Hepatocyte (in vitro differentiated cells): ENCODE measurements at regions not wholly inside any gene's neighbourhood (a gene's known extent, or its start where the extent isn't known, plus 50 kb on each side); places are given as distances from the start of the nearest gene placed in this dataset.

Experiments
- DNase-seq: peaks from one replicate; pipeline ENCODE4 v3.0.0-alpha.2; 2016; ENCODE audit warnings: low spot score
- H2AFZ ChIP-seq: fragments of 200-600 bp; sonication (generic); 2 replicates; pipeline ENCODE4 v1.6.0; 2016; ENCODE audit warnings: antibody characterized with exemption, mild to moderate bottlenecking
- H3K27ac ChIP-seq: fragments of 200-600 bp; sonication (generic); 2 replicates; pipeline ENCODE4 v1.5.1; 2016; ENCODE audit warnings: mild to moderate bottlenecking
- H3K27me3 ChIP-seq: fragments of 200-600 bp; sonication (generic); 2 replicates; pipeline ENCODE4 v1.6.1; 2016
- H3K36me3 ChIP-seq: fragments of 200-600 bp; sonication (generic); replicated peaks from 2 replicates; pipeline ENCODE4 v1.5.1; 2016; ENCODE audit warnings: low read depth; ENCODE audit not compliant: insufficient read depth
- H3K4me1 ChIP-seq: fragments of 200-600 bp; sonication (generic); 2 replicates; pipeline ENCODE4 v1.5.1; 2016; ENCODE audit warnings: mild to moderate bottlenecking, moderate library complexity; ENCODE audit not compliant: insufficient read depth
- H3K4me2 ChIP-seq: fragments of 200-600 bp; sonication (generic); 2 replicates; pipeline ENCODE4 v1.6.0; 2016
- H3K4me3 ChIP-seq: fragments of 200-600 bp; sonication (generic); 2 replicates; pipeline ENCODE4 v1.5.1; 2016; ENCODE audit warnings: mild to moderate bottlenecking
- H3K79me2 ChIP-seq: fragments of 200-600 bp; sonication (generic); 2 replicates; pipeline ENCODE4 v1.6.0; 2017; ENCODE audit warnings: mild to moderate bottlenecking
- H3K9me2 ChIP-seq: fragments of 200-600 bp; sonication (generic); replicated peaks from 2 replicates; pipeline ENCODE4 v1.6.0; 2017; ENCODE audit warnings: mild to moderate bottlenecking; ENCODE audit not compliant: insufficient read depth
- H3K9me3 ChIP-seq: fragments of 200-600 bp; sonication (generic); 2 replicates; pipeline ENCODE4 v1.5.1; 2016; ENCODE audit warnings: low read depth, mild to moderate bottlenecking
- H4K20me1 ChIP-seq: fragments of 200-600 bp; sonication (generic); 2 replicates; pipeline ENCODE4 v1.6.0; 2016; ENCODE audit warnings: mild to moderate bottlenecking; ENCODE audit not compliant: insufficient read depth, poor library complexity, severe bottlenecking
- CTCF ChIP-seq: fragments of 200-600 bp; sonication (generic); IDR thresholded peaks from 2 replicates; pipeline ENCODE4 v1.5.1; 2016; ENCODE audit warnings: antibody characterized with exemption, mild to moderate bottlenecking; ENCODE audit not compliant: poor library complexity
- EZH2 ChIP-seq: fragments of 200-600 bp; sonication (generic); IDR thresholded peaks from 2 replicates; pipeline ENCODE4 v1.6.1; 2016; ENCODE audit warnings: antibody characterized with exemption, mild to moderate bottlenecking, borderline replicate concordance
- EZH2phosphoT487 ChIP-seq: fragments of 200-600 bp; sonication (generic); IDR thresholded peaks from one replicate; pipeline ENCODE4 v1.6.1; 2018; ENCODE audit warnings: antibody characterized with exemption, mild to moderate bottlenecking, low read depth, moderate library complexity; ENCODE audit not compliant: unreplicated experiment, severe bottlenecking
- WGBS: methylation state at CpG from one replicate; pipeline ENCODE4 v1.1.6; 2016; ENCODE audit warnings: low lambda C conversion rate; ENCODE audit errors: missing lambda C conversion rate; 5-methylcytosine and 5-hydroxymethylcytosine counted together

- Histone ChIP-seq H3K9me3 (no peaks in the 10 kb centered on the region), H3K4me1 (no peaks in the 10 kb centered on the region), H3K9me2 (no peaks in the 10 kb centered on the region), H3K4me3 (no peak overlapping the region), H3K36me3 (no peaks in the 10 kb centered on the region), H3K79me2 (no peaks in the 10 kb centered on the region), H3K27ac (no peak overlapping the region), H2AFZ (no peak overlapping the region), H3K27me3 (no peaks in the 10 kb centered on the region), H4K20me1 (no peaks in the 10 kb centered on the region), H3K4me2 (no peak overlapping the region)
- DNase-seq: no peak
- 50% methylated on average over 4 of the region's 4 CpGs for WGBS
- TF ChIP-seq EZH2 (no peak), EZH2phosphoT487 (no peak), CTCF (no peak)
Observed at GRCh38 chr4:162931286-162931685, 235.4 kb downstream of the NAF1 start.

- TF ChIP-seq EZH2phosphoT487 (no peak), EZH2 (no peak), CTCF (no peak)
- 43% methylated on average over 9 of the region's 9 CpGs for WGBS
- no peak for DNase-seq
- H2AFZ ChIP-seq: no peak overlapping the region
- no peak overlapping the region for H3K4me2 ChIP-seq
- H3K9me3 ChIP-seq: no peaks in the 10 kb centered on the region
- H3K27me3 ChIP-seq: no peaks in the 10 kb centered on the region
- H4K20me1 ChIP-seq: no peaks in the 10 kb centered on the region
- H3K9me2 ChIP-seq: no peaks in the 10 kb centered on the region
- H3K36me3 ChIP-seq: no peaks in the 10 kb centered on the region
- H3K4me1 ChIP-seq: no peaks in the 10 kb centered on the region
- H3K27ac ChIP-seq: no peak overlapping the region
- no peak overlapping the region for H3K4me3 ChIP-seq
- no peaks in the 10 kb centered on the region for H3K79me2 ChIP-seq
Observed at GRCh38 chr4:162921178-162921785, 245.4 kb downstream of the NAF1 start.

GRCh38 chr4:162920649-162921048 lies 246.0 kb downstream of the NAF1 start:
- Histone ChIP-seq H3K9me3 (no peaks in the 10 kb centered on the region), H3K4me3 (no peak overlapping the region), H3K4me1 (no peaks in the 10 kb centered on the region), H2AFZ (no peak overlapping the region), H3K9me2 (no peaks in the 10 kb centered on the region), H4K20me1 (no peaks in the 10 kb centered on the region), H3K79me2 (no peaks in the 10 kb centered on the region), H3K27ac (no peak overlapping the region), H3K27me3 (no peaks in the 10 kb centered on the region), H3K36me3 (no peaks in the 10 kb centered on the region), H3K4me2 (no peak overlapping the region)
- no peak for DNase-seq
- 43% methylated on average over 3 of the region's 3 CpGs for WGBS
- TF ChIP-seq EZH2 (no peak), CTCF (no peak), EZH2phosphoT487 (no peak)

- no peak for DNase-seq
- H3K9me3 ChIP-seq: no peaks in the 10 kb centered on the region
- 87% methylated on average over 2 of the region's 2 CpGs for WGBS
- no peaks in the 10 kb centered on the region for H3K9me2 ChIP-seq
- TF ChIP-seq EZH2phosphoT487: no peak
- no peaks in the 10 kb centered on the region for H4K20me1 ChIP-seq
- no peak overlapping the region for H3K27ac ChIP-seq
- H3K27me3 ChIP-seq: no peaks in the 10 kb centered on the region
- H3K4me1 ChIP-seq: no peaks in the 10 kb centered on the region
- H3K4me2 ChIP-seq: no peak overlapping the region
- no peak overlapping the region for H2AFZ ChIP-seq
- H3K79me2 ChIP-seq: no peaks in the 10 kb centered on the region
- H3K4me3 ChIP-seq: no peak overlapping the region
- H3K36me3 ChIP-seq: no peaks in the 10 kb centered on the region
Observed at GRCh38 chr4:162912482-162912881, 254.2 kb downstream of the NAF1 start.
